ENCODE measurements at regions not wholly inside any gene's neighbourhood (a gene's known extent, or its start where the extent isn't known, plus 50 kb on each side); places are given as distances from the start of the nearest gene placed in this dataset.

GRCh38 chr10:128839701-128840100 lies 627.3 kb upstream of the MGMT start:
- no peaks in the 10 kb centered on the region for H3K27me3 Mint-ChIP-seq (ENCODE audit: low read depth)
- DNase-seq (ENCODE audit: low read depth, low spot score) = no peak
- no peak overlapping the region for H3K27ac Mint-ChIP-seq (ENCODE audit: unreplicated experiment)
- H3K4me1 Mint-ChIP-seq = no peaks in the 10 kb centered on the region
- TF ChIP-seq CTCF (conservative IDR thresholded peaks at IDR 0.05) = no peak
- no peak overlapping the region for H3K4me3 Mint-ChIP-seq
- no peaks in the 10 kb centered on the region for H3K9me3 Mint-ChIP-seq
- H3K36me3 Mint-ChIP-seq (ENCODE audit: low read depth) = no peaks in the 10 kb centered on the region

GRCh38 chr10:128843972-128844371 lies 623.1 kb upstream of the MGMT start:
- H3K9me3 Mint-ChIP-seq = no peaks in the 10 kb centered on the region
- peak; percentile 44 for TF ChIP-seq CTCF (conservative IDR thresholded peaks at IDR 0.05)
- H3K4me1 Mint-ChIP-seq = no peaks in the 10 kb centered on the region
- H3K27ac Mint-ChIP-seq (ENCODE audit: unreplicated experiment) = no peak overlapping the region
- H3K27me3 Mint-ChIP-seq (ENCODE audit: low read depth) = no peaks in the 10 kb centered on the region
- no peak for DNase-seq (ENCODE audit: low read depth, low spot score)
- no peak overlapping the region for H3K4me3 Mint-ChIP-seq
- no peaks in the 10 kb centered on the region for H3K36me3 Mint-ChIP-seq (ENCODE audit: low read depth)

GRCh38 chr10:128846927-128847326 lies 620.1 kb upstream of the MGMT start:
- no peak for DNase-seq (ENCODE audit: low read depth, low spot score)
- Mint-ChIP-seq H3K4me1 (no peaks in the 10 kb centered on the region), H3K36me3 (ENCODE audit: low read depth) (no peaks in the 10 kb centered on the region), H3K4me3 (no peak overlapping the region), H3K9me3 (no peaks in the 10 kb centered on the region), H3K27me3 (ENCODE audit: low read depth) (no peaks in the 10 kb centered on the region), H3K27ac (ENCODE audit: unreplicated experiment) (no peak overlapping the region)
- no peak for TF ChIP-seq CTCF (conservative IDR thresholded peaks at IDR 0.05)

GRCh38 chr10:128848810-128849209 lies 618.2 kb upstream of the MGMT start:
- no peak for TF ChIP-seq CTCF (conservative IDR thresholded peaks at IDR 0.05)
- no peak for DNase-seq (ENCODE audit: low read depth, low spot score)
- no peak overlapping the region for H3K4me3 Mint-ChIP-seq
- H3K27ac Mint-ChIP-seq (ENCODE audit: unreplicated experiment) = no peak overlapping the region
- H3K27me3 Mint-ChIP-seq (ENCODE audit: low read depth) = no peaks in the 10 kb centered on the region
- H3K9me3 Mint-ChIP-seq = no peaks in the 10 kb centered on the region
- no peaks in the 10 kb centered on the region for H3K4me1 Mint-ChIP-seq
- H3K36me3 Mint-ChIP-seq (ENCODE audit: low read depth) = no peaks in the 10 kb centered on the region

GRCh38 chr10:128850647-128851046 lies 616.4 kb upstream of the MGMT start:
- peak overlapping the region; percentile 5 for H3K27ac Mint-ChIP-seq (ENCODE audit: unreplicated experiment)
- H3K4me3 Mint-ChIP-seq = no peak overlapping the region
- H3K9me3 Mint-ChIP-seq = no peaks in the 10 kb centered on the region
- no peaks in the 10 kb centered on the region for H3K27me3 Mint-ChIP-seq (ENCODE audit: low read depth)
- peaks cover 10% of the 10 kb centered on the region for H3K4me1 Mint-ChIP-seq
- H3K36me3 Mint-ChIP-seq (ENCODE audit: low read depth) = no peaks in the 10 kb centered on the region
- no peak for DNase-seq (ENCODE audit: low read depth, low spot score)
- no peak for TF ChIP-seq CTCF (conservative IDR thresholded peaks at IDR 0.05)

GRCh38 chr10:128851281-128851680 lies 615.8 kb upstream of the MGMT start:
- H3K36me3 Mint-ChIP-seq (ENCODE audit: low read depth) = no peaks in the 10 kb centered on the region

More at GRCh38 chr10:128851281-128851680, 615.8 kb upstream of the MGMT start:
- no peak overlapping the region for H3K27ac Mint-ChIP-seq (ENCODE audit: unreplicated experiment)
- TF ChIP-seq CTCF (conservative IDR thresholded peaks at IDR 0.05) = no peak
- no peak overlapping the region for H3K4me3 Mint-ChIP-seq
- DNase-seq (ENCODE audit: low read depth, low spot score) = no peak
- H3K9me3 Mint-ChIP-seq = no peaks in the 10 kb centered on the region
- H3K4me1 Mint-ChIP-seq = peaks cover 12% of the 10 kb centered on the region
- no peaks in the 10 kb centered on the region for H3K27me3 Mint-ChIP-seq (ENCODE audit: low read depth)

Measured in neural crest cell (in vitro differentiated cells).